ENCODE measurements at regions not wholly inside any gene's neighbourhood (a gene's known extent, or its start where the extent isn't known, plus 50 kb on each side); places are given as distances from the start of the nearest gene placed in this dataset.

DNA sequence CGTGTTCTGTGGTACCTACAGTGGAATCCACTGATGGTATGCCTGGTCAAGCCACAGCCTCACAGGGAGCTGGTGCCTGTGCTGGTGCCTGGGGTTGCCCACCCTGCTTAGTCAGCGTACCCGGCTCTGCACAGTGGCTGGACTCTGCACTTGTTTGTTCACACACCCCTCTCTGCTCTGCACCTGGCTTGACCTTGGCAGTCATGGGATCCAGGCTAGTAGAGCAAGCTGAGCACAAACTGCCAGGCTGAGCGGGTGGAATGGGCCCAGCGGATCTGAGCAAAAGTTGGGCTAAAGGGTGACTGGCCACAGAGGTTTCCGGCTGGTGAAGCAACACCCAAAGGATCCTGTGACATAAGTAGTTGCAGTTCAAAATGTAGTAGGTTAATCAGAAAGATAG, 163.5 kb downstream of the CDH19 start:
- Histone ChIP-seq H3K27ac (no peak overlapping the region), H3F3A (ENCODE audit: insufficient read depth, low read depth) (no peaks in the 10 kb centered on the region), H3K9me3 (ENCODE audit: insufficient read depth, low read depth) (no peaks in the 10 kb centered on the region), H3K36me3 (ENCODE audit: low read depth) (no peaks in the 10 kb centered on the region), H3K9me2 (ENCODE audit: insufficient read depth) (no peaks in the 10 kb centered on the region), H3K4me1 (replicated peaks; ENCODE audit: insufficient read depth) (no peaks in the 10 kb centered on the region), H3K4me3 (no peak overlapping the region), H3K4me2 (no peak overlapping the region), H4K20me1 (ENCODE audit: insufficient read depth) (no peaks in the 10 kb centered on the region), H3K79me2 (ENCODE audit: low read depth) (no peaks in the 10 kb centered on the region), H2AFZ (no peak overlapping the region), H3K27me3 (ENCODE audit: insufficient read depth, low read depth) (no peaks in the 10 kb centered on the region)
- CTCF ChIA-PET = no interaction called here
- intact Hi-C loops (cut with micrococcal nuclease; ENCODE audit: unreplicated experiment) = no loop called here
- DNase-seq = no peak
- TF ChIP-seq, protein P1, sequence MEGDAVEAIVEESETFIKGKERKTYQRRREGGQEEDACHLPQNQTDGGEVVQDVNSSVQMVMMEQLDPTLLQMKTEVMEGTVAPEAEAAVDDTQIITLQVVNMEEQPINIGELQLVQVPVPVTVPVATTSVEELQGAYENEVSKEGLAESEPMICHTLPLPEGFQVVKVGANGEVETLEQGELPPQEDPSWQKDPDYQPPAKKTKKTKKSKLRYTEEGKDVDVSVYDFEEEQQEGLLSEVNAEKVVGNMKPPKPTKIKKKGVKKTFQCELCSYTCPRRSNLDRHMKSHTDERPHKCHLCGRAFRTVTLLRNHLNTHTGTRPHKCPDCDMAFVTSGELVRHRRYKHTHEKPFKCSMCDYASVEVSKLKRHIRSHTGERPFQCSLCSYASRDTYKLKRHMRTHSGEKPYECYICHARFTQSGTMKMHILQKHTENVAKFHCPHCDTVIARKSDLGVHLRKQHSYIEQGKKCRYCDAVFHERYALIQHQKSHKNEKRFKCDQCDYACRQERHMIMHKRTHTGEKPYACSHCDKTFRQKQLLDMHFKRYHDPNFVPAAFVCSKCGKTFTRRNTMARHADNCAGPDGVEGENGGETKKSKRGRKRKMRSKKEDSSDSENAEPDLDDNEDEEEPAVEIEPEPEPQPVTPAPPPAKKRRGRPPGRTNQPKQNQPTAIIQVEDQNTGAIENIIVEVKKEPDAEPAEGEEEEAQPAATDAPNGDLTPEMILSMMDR (conservative IDR thresholded peaks at IDR 0.05) = no peak
- no peak for TF ChIP-seq EZH2 (IDR thresholded peaks at IDR 0.05; ENCODE audit: low read depth)
- no TSS peak for BruUV-seq (replicated peaks)
- POLR2A ChIA-PET (ENCODE audit: unreplicated experiment) = no interaction called here

DNA sequence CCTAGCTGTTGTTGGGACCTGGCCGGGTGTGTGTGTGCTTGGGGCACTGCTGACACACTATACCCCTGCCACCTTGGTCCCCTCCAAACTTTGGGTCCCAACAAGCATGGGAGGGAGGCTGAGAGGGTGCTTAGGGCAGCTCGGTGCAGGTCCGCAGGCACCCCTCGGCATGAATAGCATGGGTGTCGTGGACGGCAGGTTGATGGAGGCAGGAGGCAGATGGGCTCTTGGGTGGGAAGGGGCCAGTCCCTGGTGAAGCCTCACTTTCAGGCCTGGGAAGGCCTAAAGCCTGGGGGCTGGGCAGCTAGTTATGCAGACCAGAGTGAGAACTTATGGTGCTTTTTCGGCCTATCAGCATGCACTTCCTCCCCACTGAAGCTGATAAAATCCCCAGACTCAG, 164.2 kb downstream of the CDH19 start:
- TF ChIP-seq, protein P1 (conservative IDR thresholded peaks at IDR 0.05) = no peak
- no peak for TF ChIP-seq EZH2 (IDR thresholded peaks at IDR 0.05; ENCODE audit: low read depth)

GRCh38 chr18:66438711-66439536, 165.0 kb downstream of the CDH19 start:
- intact Hi-C loops (cut with micrococcal nuclease; ENCODE audit: unreplicated experiment) = no loop called here
- TF ChIP-seq EZH2 (IDR thresholded peaks at IDR 0.05; ENCODE audit: low read depth) = no peak
- TF ChIP-seq, protein P1 (conservative IDR thresholded peaks at IDR 0.05) = no peak
- no TSS peak for BruUV-seq (replicated peaks)

More for the DNA sequence above, 164.2 kb downstream of the CDH19 start:
- Histone ChIP-seq H3K27ac (no peak overlapping the region), H3K9me2 (ENCODE audit: insufficient read depth) (no peaks in the 10 kb centered on the region), H3K9me3 (ENCODE audit: insufficient read depth, low read depth) (no peaks in the 10 kb centered on the region), H3K79me2 (ENCODE audit: low read depth) (no peaks in the 10 kb centered on the region), H3F3A (ENCODE audit: insufficient read depth, low read depth) (no peaks in the 10 kb centered on the region), H2AFZ (no peak overlapping the region), H3K36me3 (ENCODE audit: low read depth) (no peaks in the 10 kb centered on the region), H4K20me1 (ENCODE audit: insufficient read depth) (no peaks in the 10 kb centered on the region), H3K4me2 (no peak overlapping the region), H3K4me1 (replicated peaks; ENCODE audit: insufficient read depth) (no peaks in the 10 kb centered on the region), H3K27me3 (ENCODE audit: insufficient read depth, low read depth) (no peaks in the 10 kb centered on the region), H3K4me3 (no peak overlapping the region)
- BruUV-seq (replicated peaks) = no TSS peak
- intact Hi-C loops (cut with micrococcal nuclease; ENCODE audit: unreplicated experiment) = no loop called here
- POLR2A ChIA-PET (ENCODE audit: unreplicated experiment) = no interaction called here
- CTCF ChIA-PET = no interaction called here
- DNase-seq = no peak

More at GRCh38 chr18:66438711-66439536, 165.0 kb downstream of the CDH19 start:
- Histone ChIP-seq H3K27ac (no peak overlapping the region), H4K20me1 (ENCODE audit: insufficient read depth) (no peaks in the 10 kb centered on the region), H3K9me3 (ENCODE audit: insufficient read depth, low read depth) (no peaks in the 10 kb centered on the region), H3K36me3 (ENCODE audit: low read depth) (no peaks in the 10 kb centered on the region), H2AFZ (no peak overlapping the region), H3K27me3 (ENCODE audit: insufficient read depth, low read depth) (no peaks in the 10 kb centered on the region), H3K4me2 (no peak overlapping the region), H3K9me2 (ENCODE audit: insufficient read depth) (no peaks in the 10 kb centered on the region), H3K4me1 (replicated peaks; ENCODE audit: insufficient read depth) (no peaks in the 10 kb centered on the region), H3K4me3 (no peak overlapping the region), H3K79me2 (ENCODE audit: low read depth) (no peaks in the 10 kb centered on the region), H3F3A (ENCODE audit: insufficient read depth, low read depth) (no peaks in the 10 kb centered on the region)
- POLR2A ChIA-PET (ENCODE audit: unreplicated experiment) = interaction anchor here (0.6 kb wide), 1 partner anchor 582 kb away, joined by 3 read pairs; no protein-coding TSS in a partner anchor
- CTCF ChIA-PET = no interaction called here
- DNase-seq = no peak

All from PC-9 (cell line).